Type B pancreatic cell (in vitro differentiated cells): ENCODE measurements at regions not wholly inside any gene's neighbourhood (a gene's known extent, or its start where the extent isn't known, plus 50 kb on each side); places are given as distances from the start of the nearest gene placed in this dataset.
A peak's percentile ranks its signal among the peaks of the same experiment; 100 is the strongest.

ENCODE experiments used
- DNase-seq: peaks from one replicate; pipeline ENCODE4 v3.0.0; 2021; ENCODE audit warnings: mixed read lengths; ENCODE audit not compliant: unreplicated experiment; ENCODE audit errors: extremely low spot score
- H3K27ac Mint-ChIP-seq: 2 replicates; pipeline ENCODE4 v1.8.0; 2021; ENCODE audit warnings: mild to moderate bottlenecking, mixed read lengths
- H3K27me3 Mint-ChIP-seq: 2 replicates; pipeline ENCODE4 v1.8.0; 2021; ENCODE audit warnings: mixed read lengths
- H3K36me3 Mint-ChIP-seq: 2 replicates; pipeline ENCODE4 v1.8.0; 2021; ENCODE audit warnings: mixed read lengths
- H3K4me1 Mint-ChIP-seq: one replicate; pipeline ENCODE4 v1.8.0; 2021; ENCODE audit warnings: mixed read lengths; ENCODE audit not compliant: unreplicated experiment
- H3K4me3 Mint-ChIP-seq: 2 replicates; pipeline ENCODE4 v1.8.0; 2021; ENCODE audit warnings: mild to moderate bottlenecking, mixed read lengths
- H3K9me3 Mint-ChIP-seq: 2 replicates; pipeline ENCODE4 v1.8.0; 2021; ENCODE audit warnings: mixed read lengths
- CTCF ChIP-seq: fragments of 200-600 bp; sonication (generic); conservative IDR thresholded peaks from 2 replicates; pipeline ENCODE4 v1.5.0; 2021; ENCODE audit warnings: antibody characterized with exemption, mild to moderate bottlenecking

GRCh38 chr2:224264259-224264658, 137.6 kb downstream of the FAM124B start:
- Mint-ChIP-seq H3K27ac (no peak overlapping the region), H3K9me3 (peaks cover 4% of the 10 kb centered on the region), H3K36me3 (no peaks in the 10 kb centered on the region), H3K27me3 (peaks cover 3% of the 10 kb centered on the region), H3K4me3 (no peak overlapping the region), H3K4me1 (peaks cover 32% of the 10 kb centered on the region)
- DNase-seq = no peak
- TF ChIP-seq CTCF = no peak

- DNase-seq = no peak
Observed at GRCh38 chr2:224263571-224264043, 138.3 kb downstream of the FAM124B start.

GRCh38 chr2:224261326-224261725, 140.6 kb downstream of the FAM124B start:
- DNase-seq = no peak
- H3K27me3 Mint-ChIP-seq = peaks cover 6% of the 10 kb centered on the region
- H3K27ac Mint-ChIP-seq = no peak overlapping the region
- H3K4me1 Mint-ChIP-seq = peaks cover 31% of the 10 kb centered on the region
- no peak overlapping the region for H3K4me3 Mint-ChIP-seq
- H3K9me3 Mint-ChIP-seq = no peaks in the 10 kb centered on the region
- TF ChIP-seq CTCF = no peak
- H3K36me3 Mint-ChIP-seq = no peaks in the 10 kb centered on the region

More at GRCh38 chr2:224263571-224264043, 138.3 kb downstream of the FAM124B start:
- Mint-ChIP-seq H3K4me1 (peaks cover 36% of the 10 kb centered on the region), H3K9me3 (peaks cover 4% of the 10 kb centered on the region), H3K27me3 (peaks cover 6% of the 10 kb centered on the region), H3K4me3 (no peak overlapping the region), H3K27ac (no peak overlapping the region), H3K36me3 (no peaks in the 10 kb centered on the region)
- TF ChIP-seq CTCF = no peak

GRCh38 chr2:224260372-224261020, 141.4 kb downstream of the FAM124B start:
- H3K36me3 Mint-ChIP-seq = no peaks in the 10 kb centered on the region
- peak overlapping the region; percentile 44 for H3K4me3 Mint-ChIP-seq
- no peak overlapping the region for H3K27ac Mint-ChIP-seq
- peaks cover 6% of the 10 kb centered on the region for H3K27me3 Mint-ChIP-seq
- no peaks in the 10 kb centered on the region for H3K9me3 Mint-ChIP-seq
- DNase-seq = no peak
- H3K4me1 Mint-ChIP-seq = peaks cover 31% of the 10 kb centered on the region
- TF ChIP-seq CTCF = no peak

GRCh38 chr2:224259831-224260230, 142.1 kb downstream of the FAM124B start:
- DNase-seq = no peak
- Mint-ChIP-seq H3K9me3 (no peaks in the 10 kb centered on the region), H3K4me3 (no peak overlapping the region), H3K27ac (no peak overlapping the region), H3K4me1 (peaks cover 31% of the 10 kb centered on the region), H3K27me3 (peaks cover 5% of the 10 kb centered on the region), H3K36me3 (no peaks in the 10 kb centered on the region)
- TF ChIP-seq CTCF = no peak
